KMS-11 (cell line): ENCODE measurements at regions not wholly inside any gene's neighbourhood (a gene's known extent, or its start where the extent isn't known, plus 50 kb on each side); places are given as distances from the start of the nearest gene placed in this dataset.

ENCODE experiments used
- H2AFZ ChIP-seq: fragments of 200-600 bp; sonication (generic); 2 replicates; pipeline ENCODE4 v1.6.1; 2016; ENCODE audit warnings: antibody characterized with exemption, mixed run types, low read depth
- H3K27ac ChIP-seq: fragments of 200-600 bp; sonication (generic); 2 replicates; pipeline ENCODE4 v1.6.1; 2016; ENCODE audit warnings: mild to moderate bottlenecking, mixed run types
- H3K27me3 ChIP-seq: fragments of 200-600 bp; sonication (generic); 2 replicates; pipeline ENCODE4 v1.6.1; 2017; ENCODE audit warnings: mild to moderate bottlenecking, low read depth, mixed run types, moderate library complexity; ENCODE audit not compliant: insufficient read depth
- H3K36me3 ChIP-seq: fragments of 200-600 bp; sonication (generic); 2 replicates; pipeline ENCODE4 v1.6.1; 2017; ENCODE audit warnings: mild to moderate bottlenecking, mixed run types; ENCODE audit not compliant: insufficient read depth
- H3K4me1 ChIP-seq: fragments of 200-600 bp; sonication (generic); 2 replicates; pipeline ENCODE4 v1.6.1; 2016; ENCODE audit warnings: mild to moderate bottlenecking, low read depth, mixed run types; ENCODE audit not compliant: poor library complexity, severe bottlenecking
- H3K4me2 ChIP-seq: fragments of 200-600 bp; sonication (generic); 2 replicates; pipeline ENCODE4 v1.7.0; 2016; ENCODE audit warnings: mild to moderate bottlenecking, mixed run types
- H3K4me3 ChIP-seq: fragments of 200-600 bp; sonication (generic); IDR thresholded peaks from 2 replicates; pipeline ENCODE4 v1.6.1; 2017; ENCODE audit warnings: low read depth, low read length, mixed read lengths; ENCODE audit not compliant: insufficient read depth
- H3K79me2 ChIP-seq: fragments of 200-600 bp; sonication (generic); 2 replicates; pipeline ENCODE4 v1.6.1; 2016; ENCODE audit warnings: low read depth, mixed run types; ENCODE audit not compliant: insufficient read depth
- H3K9ac ChIP-seq: fragments of 200-600 bp; sonication (generic); 2 replicates; pipeline ENCODE4 v1.6.1; 2016; ENCODE audit warnings: mild to moderate bottlenecking, mixed run types
- H4K20me1 ChIP-seq: fragments of 200-600 bp; sonication (generic); 2 replicates; pipeline ENCODE4 v1.6.1; 2016; ENCODE audit warnings: mild to moderate bottlenecking, mixed run types; ENCODE audit not compliant: insufficient read depth
- CTCF ChIP-seq: fragments of 200-600 bp; sonication (generic); conservative IDR thresholded peaks from 2 replicates; pipeline ENCODE4 v1.6.1; 2017; ENCODE audit warnings: low read depth, mild to moderate bottlenecking, antibody characterized with exemption, low read length, moderate library complexity, mixed read lengths

- Histone ChIP-seq H3K27me3 (no peaks in the 10 kb centered on the region), H3K36me3 (no peaks in the 10 kb centered on the region), H4K20me1 (no peaks in the 10 kb centered on the region), H3K9ac (no peak overlapping the region), H3K4me3 (no peak overlapping the region), H3K27ac (no peak overlapping the region), H2AFZ (no peak overlapping the region), H3K4me2 (no peak overlapping the region), H3K79me2 (no peaks in the 10 kb centered on the region), H3K4me1 (peaks cover 10% of the 10 kb centered on the region)
- TF ChIP-seq CTCF, result no peak
These were observed 82.8 kb downstream of the PRKAB2 start for GRCh38 chr1:147089457-147089856.

GRCh38 chr1:147086129-147086528 is 86.1 kb downstream of the PRKAB2 start:
- no peaks in the 10 kb centered on the region for H4K20me1 ChIP-seq
- no peak overlapping the region for H3K9ac ChIP-seq
- no peaks in the 10 kb centered on the region for H3K27me3 ChIP-seq
- H3K36me3 ChIP-seq, result no peaks in the 10 kb centered on the region
- H3K79me2 ChIP-seq, result no peaks in the 10 kb centered on the region
- H3K4me2 ChIP-seq, result no peak overlapping the region
- no peak overlapping the region for H3K4me3 ChIP-seq
- H2AFZ ChIP-seq, result no peak overlapping the region
- peaks cover 16% of the 10 kb centered on the region for H3K4me1 ChIP-seq
- H3K27ac ChIP-seq, result no peak overlapping the region
- TF ChIP-seq CTCF, result no peak

DNA sequence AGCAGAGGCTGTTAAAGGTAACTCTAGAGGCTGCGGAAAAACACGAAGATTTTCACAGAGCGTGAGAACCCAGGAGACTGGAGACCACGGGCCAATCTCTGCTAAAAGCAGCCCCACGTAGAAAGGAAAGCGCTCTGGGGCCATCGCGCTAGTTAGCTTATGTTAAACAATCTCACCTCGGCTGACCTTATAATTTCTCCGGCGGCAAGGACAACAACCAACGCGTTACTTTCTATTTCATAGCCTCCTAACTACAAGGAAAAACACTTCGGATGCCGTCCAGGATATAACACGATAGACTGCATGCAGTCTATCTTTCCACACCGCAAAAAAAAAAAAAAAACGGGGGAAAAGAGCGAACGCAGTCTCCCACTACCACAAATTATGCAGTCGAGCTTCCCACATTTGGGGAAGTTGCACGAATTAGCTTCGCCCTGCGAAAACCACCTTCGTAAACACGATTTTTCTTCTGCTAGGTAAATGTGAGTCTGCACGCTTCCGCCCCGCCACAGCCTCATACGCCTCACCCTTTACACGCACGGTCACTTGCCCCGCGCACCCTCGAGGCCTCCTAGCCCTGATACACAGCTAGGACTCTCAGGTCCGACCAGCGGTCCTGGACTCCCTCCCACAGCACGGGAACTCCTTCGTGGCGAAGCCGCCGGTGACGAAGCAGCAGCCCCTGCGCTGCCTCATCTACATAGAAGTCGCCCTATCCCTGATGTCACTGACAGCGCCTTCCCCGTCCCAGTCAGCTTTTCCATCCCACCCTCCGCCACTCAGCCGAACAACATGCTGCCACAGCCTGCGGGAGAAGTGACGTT is 87.8 kb downstream of the PRKAB2 start:
- Histone ChIP-seq H3K4me1 (peaks cover 16% of the 10 kb centered on the region), H3K79me2 (no peaks in the 10 kb centered on the region), H3K27me3 (no peaks in the 10 kb centered on the region), H4K20me1 (no peaks in the 10 kb centered on the region), H3K9ac (peak overlapping the region; percentile 97), H2AFZ (peak overlapping the region; percentile 87), H3K4me2 (peak overlapping the region; percentile 64), H3K36me3 (no peaks in the 10 kb centered on the region), H3K27ac (peak overlapping the region; percentile 96), H3K4me3 (peak overlapping the region; percentile 90)
- no peak for TF ChIP-seq CTCF

DNA sequence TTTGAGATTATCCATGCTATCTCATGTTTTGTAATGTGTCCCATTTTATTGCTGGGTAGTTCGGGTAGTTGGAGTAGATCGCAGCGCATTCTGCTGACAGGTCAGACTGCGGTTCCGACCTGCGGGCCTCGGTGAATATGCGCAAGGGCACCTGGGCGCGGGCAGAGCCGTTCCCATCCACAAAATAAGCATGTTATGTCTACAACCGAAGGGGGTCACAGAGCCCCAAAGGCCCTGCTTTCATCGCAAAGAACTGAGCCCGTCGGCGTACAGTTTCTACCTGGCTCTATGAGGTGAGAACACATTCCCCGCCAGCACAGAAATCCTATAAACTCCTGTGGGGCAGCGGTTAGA is 88.4 kb downstream of the PRKAB2 start:
- H3K4me2 ChIP-seq, result peak overlapping the region; percentile 64

More for the DNA sequence above, 88.4 kb downstream of the PRKAB2 start:
- Histone ChIP-seq H3K27ac (peak overlapping the region; percentile 96), H3K9ac (peak overlapping the region; percentile 97), H2AFZ (peak overlapping the region; percentile 87; the same call in 1 of the 2 replicates), H4K20me1 (no peaks in the 10 kb centered on the region), H3K79me2 (no peaks in the 10 kb centered on the region), H3K4me3 (peak overlapping the region; percentile 60), H3K4me1 (peaks cover 16% of the 10 kb centered on the region), H3K27me3 (no peaks in the 10 kb centered on the region), H3K36me3 (no peaks in the 10 kb centered on the region)
- TF ChIP-seq CTCF, result no peak
